Sigmoid colon (tissue), 6 donors: ENCODE measurements at regions not wholly inside any gene's neighbourhood (a gene's known extent, or its start where the extent isn't known, plus 50 kb on each side); places are given as distances from the start of the nearest gene placed in this dataset.

Experiments
- DNase-seq: peaks from one replicate; pipeline ENCODE4 v3.0.0-alpha.2; 2019
- H3K27ac ChIP-seq, 4 donors: fragments of 200-600 bp; sonication (generic); one replicate each; pipeline ENCODE4 v1.5.1; 2016 to 2019; ENCODE audit warnings: mild to moderate bottlenecking in 1 of 4
- H3K27me3 ChIP-seq, 3 donors: fragments of 200-600 bp; sonication (generic); one replicate each; pipeline ENCODE4 v1.5.1; 2019; ENCODE audit warnings: mild to moderate bottlenecking in 1 of 3
- H3K36me3 ChIP-seq, 4 donors: fragments of 200-600 bp; sonication (generic); one replicate each; pipeline ENCODE4 v1.5.1; 2016 to 2019
- H3K4me1 ChIP-seq, 4 donors: fragments of 200-600 bp; sonication (generic); one replicate each; pipeline ENCODE4 v1.5.1; 2017 to 2019
- H3K4me3 ChIP-seq, 4 donors: fragments of 200-600 bp; sonication (generic); one replicate each; pipeline ENCODE4 v1.5.1; 2017 to 2019; ENCODE audit warnings: mild to moderate bottlenecking in 2 of 4, moderate library complexity in 1 of 4
- H3K9me3 ChIP-seq, 4 donors: fragments of 200-600 bp in 3 of 4; sonication (generic) in 3 of 4; one replicate each; pipeline versions ENCODE4 v1.5.1 to v1.6.1; 2013 to 2019
- EP300 ChIP-seq, 4 donors: sonication (generic); formaldehyde crosslinking; IDR thresholded peaks; one replicate each; pipeline ENCODE4 v1.6.1; 2017; ENCODE audit warnings: antibody characterized with exemption in 4 of 4
- POLR2A ChIP-seq, 2 donors: fragments of 450-650 bp; IDR thresholded peaks; one replicate each; pipeline ENCODE4 v1.6.1; 2016; ENCODE audit warnings: antibody characterized with exemption in 2 of 2, mild to moderate bottlenecking in 2 of 2, moderate library complexity in 2 of 2
- POLR2AphosphoS5 ChIP-seq, 4 donors: sonication (generic); formaldehyde crosslinking; IDR thresholded peaks; one replicate each; pipeline ENCODE4 v1.6.1; 2017; ENCODE audit warnings: antibody characterized with exemption in 4 of 4
- WGBS, 2 donors: extraction: QIAGEN DNeasy Blood & Tissue Kit; methylation state at CpG; one replicate each; pipeline ENCODE4 v1.1.7; 2013; 5-methylcytosine and 5-hydroxymethylcytosine counted together
- intact Hi-C: fragments of 100-400 bp; cut with DNase I; formaldehyde crosslinking; loops from one replicate; pipeline ENCODE4 v1.15.1; 2023
- TF ChIP-seq, protein P1 (sequence below), 4 experiments: fragments of 450-650 bp in 3 of 4; fragments of 200-600 bp in 1 of 4; IDR thresholded peaks; one replicate each; pipeline ENCODE4 v1.5.1; 2016 to 2019; ENCODE audit warnings: antibody characterized with exemption in 4 of 4, mild to moderate bottlenecking in 3 of 4, moderate library complexity in 2 of 4
- donor health status: healthy with polysubstance abuse.
- donor health status: healthy.

- H3K4me3 ChIP-seq: no peak overlapping the region
- TF ChIP-seq POLR2A (IDR thresholded peaks at IDR 0.05): no peak
- TF ChIP-seq EP300 (IDR thresholded peaks at IDR 0.05): no peak
- TF ChIP-seq, protein P1, sequence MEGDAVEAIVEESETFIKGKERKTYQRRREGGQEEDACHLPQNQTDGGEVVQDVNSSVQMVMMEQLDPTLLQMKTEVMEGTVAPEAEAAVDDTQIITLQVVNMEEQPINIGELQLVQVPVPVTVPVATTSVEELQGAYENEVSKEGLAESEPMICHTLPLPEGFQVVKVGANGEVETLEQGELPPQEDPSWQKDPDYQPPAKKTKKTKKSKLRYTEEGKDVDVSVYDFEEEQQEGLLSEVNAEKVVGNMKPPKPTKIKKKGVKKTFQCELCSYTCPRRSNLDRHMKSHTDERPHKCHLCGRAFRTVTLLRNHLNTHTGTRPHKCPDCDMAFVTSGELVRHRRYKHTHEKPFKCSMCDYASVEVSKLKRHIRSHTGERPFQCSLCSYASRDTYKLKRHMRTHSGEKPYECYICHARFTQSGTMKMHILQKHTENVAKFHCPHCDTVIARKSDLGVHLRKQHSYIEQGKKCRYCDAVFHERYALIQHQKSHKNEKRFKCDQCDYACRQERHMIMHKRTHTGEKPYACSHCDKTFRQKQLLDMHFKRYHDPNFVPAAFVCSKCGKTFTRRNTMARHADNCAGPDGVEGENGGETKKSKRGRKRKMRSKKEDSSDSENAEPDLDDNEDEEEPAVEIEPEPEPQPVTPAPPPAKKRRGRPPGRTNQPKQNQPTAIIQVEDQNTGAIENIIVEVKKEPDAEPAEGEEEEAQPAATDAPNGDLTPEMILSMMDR (IDR thresholded peaks at IDR 0.05): no peak
- H3K27ac ChIP-seq: no peak overlapping the region
- no peaks in the 10 kb centered on the region for H3K36me3 ChIP-seq
- H3K9me3 ChIP-seq: no peaks in the 10 kb centered on the region
- intact Hi-C loops: no loop called here
- no peaks in the 10 kb centered on the region for H3K27me3 ChIP-seq
- no peak for DNase-seq
- 57 to 81% methylated on average over 1 of the region's 1 CpG for WGBS, 2 donors
- H3K4me1 ChIP-seq: no peaks in the 10 kb centered on the region
These were observed 354.9 kb upstream of the ISL1 start for GRCh38 chr5:51028394-51028793.

- no peak for DNase-seq
- no peaks in the 10 kb centered on the region for H3K27me3 ChIP-seq
- no peak overlapping the region for H3K27ac ChIP-seq
- no peak for TF ChIP-seq POLR2A (IDR thresholded peaks at IDR 0.05)
- 21 to 77% methylated on average over 4 of the region's 4 CpGs for WGBS, 2 donors
- intact Hi-C loops: no loop called here
- H3K9me3 ChIP-seq: no peaks in the 10 kb centered on the region
- no peaks in the 10 kb centered on the region for H3K4me1 ChIP-seq
- H3K36me3 ChIP-seq: no peaks in the 10 kb centered on the region
- no peak overlapping the region for H3K4me3 ChIP-seq
These were observed 350.0 kb upstream of the ISL1 start for GRCh38 chr5:51033215-51033614.

DNA sequence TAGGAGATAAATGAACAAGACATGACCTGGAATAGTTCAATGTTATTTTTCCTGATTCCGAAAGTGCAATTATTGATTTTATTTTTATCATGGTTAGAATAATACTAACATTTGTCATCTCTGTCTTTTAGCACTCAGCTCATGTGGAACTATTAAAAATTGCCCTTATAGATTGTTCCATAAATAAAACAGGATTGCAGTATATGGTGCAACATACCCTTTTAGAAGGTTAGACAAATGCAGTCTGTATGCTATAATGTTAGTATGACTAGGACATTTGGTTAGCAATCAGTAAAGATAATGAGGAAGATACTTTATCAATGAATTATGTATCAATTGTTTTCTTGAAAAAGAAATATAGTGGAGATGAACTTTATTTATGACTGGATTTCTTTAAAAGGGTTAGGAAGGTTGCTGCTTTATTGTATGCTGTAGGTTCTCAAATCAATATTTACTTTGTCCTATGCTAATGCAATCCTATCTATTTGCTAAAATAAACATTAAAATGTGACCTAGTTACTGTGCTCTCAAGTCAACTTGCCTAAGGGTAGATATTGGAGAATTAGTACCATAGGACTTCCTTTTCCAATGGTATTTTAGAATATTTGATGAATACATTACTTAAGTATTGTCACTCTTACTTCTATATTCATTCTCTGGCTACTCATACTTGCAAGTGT is 348.9 kb upstream of the ISL1 start:
- TF ChIP-seq, protein P1 (IDR thresholded peaks at IDR 0.05): no peak
- TF ChIP-seq EP300 (IDR thresholded peaks at IDR 0.05) (no peak), POLR2AphosphoS5 (IDR thresholded peaks at IDR 0.05) (no peak), POLR2A (IDR thresholded peaks at IDR 0.05) (no peak)
- Histone ChIP-seq H3K4me3 (no peak overlapping the region), H3K36me3 (no peaks in the 10 kb centered on the region), H3K27ac (no peak overlapping the region), H3K9me3 (no peaks in the 10 kb centered on the region), H3K27me3 (no peaks in the 10 kb centered on the region), H3K4me1 (no peaks in the 10 kb centered on the region)
- intact Hi-C loops: no loop called here
- DNase-seq: no peak
- 93 to 94% methylated on average over 1 of the region's 1 CpG for WGBS, 2 donors

GRCh38 chr5:51039424-51040329 is 343.6 kb upstream of the ISL1 start:
- no peaks in the 10 kb centered on the region for H3K9me3 ChIP-seq
- 80% methylated on average over 6 of the region's 6 CpGs for WGBS, 2 donors
- no peak overlapping the region for H3K27ac ChIP-seq
- H3K4me3 ChIP-seq: no peak overlapping the region
- intact Hi-C loops: no loop called here
- DNase-seq: no peak
- no peaks in the 10 kb centered on the region for H3K36me3 ChIP-seq
- TF ChIP-seq, protein P1 (IDR thresholded peaks at IDR 0.05): no peak
- no peak for TF ChIP-seq EP300 (IDR thresholded peaks at IDR 0.05)
- no peak for TF ChIP-seq POLR2AphosphoS5 (IDR thresholded peaks at IDR 0.05)
- TF ChIP-seq POLR2A (IDR thresholded peaks at IDR 0.05): no peak
- H3K27me3 ChIP-seq: no peaks in the 10 kb centered on the region
- no peaks in the 10 kb centered on the region for H3K4me1 ChIP-seq

DNA sequence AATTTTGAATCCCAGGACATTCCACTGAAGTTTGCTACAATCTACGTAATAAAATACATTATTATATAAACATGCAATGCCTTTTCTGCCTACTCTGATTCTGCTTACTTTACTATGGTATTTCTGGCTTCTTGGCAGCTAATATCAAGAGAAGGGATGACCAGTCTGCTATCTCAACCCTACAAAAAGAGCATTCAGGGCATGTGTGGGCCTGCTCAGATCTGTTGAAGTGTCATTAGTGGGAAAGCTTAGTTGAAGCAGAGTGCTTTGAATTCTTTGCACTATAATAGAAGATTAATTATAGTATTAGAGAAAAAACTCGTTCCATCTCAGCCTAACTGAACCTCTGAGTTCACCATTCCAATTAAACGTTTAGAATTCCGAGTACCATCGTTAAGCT is 339.5 kb upstream of the ISL1 start:
- intact Hi-C loops: no loop called here
- 79 to 80% methylated on average over 5 of the region's 5 CpGs for WGBS, 2 donors

More for the DNA sequence above, 339.5 kb upstream of the ISL1 start:
- Histone ChIP-seq H3K36me3 (no peaks in the 10 kb centered on the region), H3K27me3 (no peaks in the 10 kb centered on the region), H3K27ac (no peak overlapping the region), H3K4me3 (no peak overlapping the region), H3K9me3 (no peaks in the 10 kb centered on the region), H3K4me1 (no peaks in the 10 kb centered on the region)
- TF ChIP-seq POLR2AphosphoS5 (IDR thresholded peaks at IDR 0.05) (no peak), EP300 (IDR thresholded peaks at IDR 0.05) (no peak), POLR2A (IDR thresholded peaks at IDR 0.05) (no peak)
- TF ChIP-seq, protein P1 (IDR thresholded peaks at IDR 0.05): no peak
- DNase-seq: no peak
